ENCODE measurements at regions not wholly inside any gene's neighbourhood (a gene's known extent, or its start where the extent isn't known, plus 50 kb on each side); places are given as distances from the start of the nearest gene placed in this dataset.

- H3K4me3 Mint-ChIP-seq = no peak overlapping the region
- Histone ChIP-seq H3K27ac (ENCODE audit: low read depth in 1 of 2, low read length in 2 of 2) (no peak overlapping the region), H3K4me1 (ENCODE audit: control insufficient read depth in 1 of 2, insufficient read depth in 2 of 2, low read length in 2 of 2) (no peaks in the 10 kb centered on the region), H2AFZ (ENCODE audit: insufficient read depth, low read depth, low read length, poor library complexity, severe bottlenecking) (no peak overlapping the region), H3K9me3 (replicated peaks in 1 of 2; ENCODE audit: control insufficient read depth in 1 of 2, insufficient read depth in 1 of 2, low read length in 2 of 2) (no peaks in the 10 kb centered on the region), H3K79me2 (ENCODE audit: insufficient read depth, low read length) (no peaks in the 10 kb centered on the region), H4K20me1 (ENCODE audit: insufficient read depth, low read length) (no peaks in the 10 kb centered on the region), H3K9ac (ENCODE audit: insufficient read depth, low read length, poor library complexity, severe bottlenecking) (no peak overlapping the region), H3K4me2 (replicated peaks; ENCODE audit: extremely low read depth, low read length, poor library complexity, severe bottlenecking) (no peak overlapping the region), H3K36me3 (replicated peaks in 1 of 2; ENCODE audit: control insufficient read depth in 1 of 2, insufficient read depth in 2 of 2, low read length in 2 of 2) (no peaks in the 10 kb centered on the region), H3K27me3 (ENCODE audit: control insufficient read depth in 2 of 2, insufficient read depth in 2 of 2, low read length in 2 of 2) (no peaks in the 10 kb centered on the region), H3K4me3 (replicated peaks in 1 of 3; ENCODE audit: low read depth in 2 of 3, low read length in 3 of 3) (no peak overlapping the region)
- WGBS (ENCODE audit: insufficient coverage) = no CpG with 5 or more reads among the region's 3 CpGs
- no peak for DNase-seq
- H3K4me1 Mint-ChIP-seq = no peaks in the 10 kb centered on the region
- peaks cover 0 to 2% (median 0%) of the 10 kb centered on the region in 7 donors for H3K9me3 Mint-ChIP-seq
- no peak overlapping the region for H3K27ac Mint-ChIP-seq
- TF ChIP-seq CTCF (IDR thresholded peaks at IDR 0.05) = no peak
- H3K36me3 Mint-ChIP-seq = no peaks in the 10 kb centered on the region
- intact Hi-C loops (cut with micrococcal nuclease) = no loop called here
- H3K27me3 Mint-ChIP-seq (ENCODE audit: low read depth in 3 of 3) = peaks cover 0 to 2% (median 2%) of the 10 kb centered on the region in 3 donors
Observed at GRCh38 chr7:108659261-108659660, 89.6 kb downstream of the DNAJB9 start.

- Mint-ChIP-seq H3K9me3 (peaks cover 0 to 2% (median 0%) of the 10 kb centered on the region in 7 donors), H3K4me1 (no peaks in the 10 kb centered on the region)
Observed at GRCh38 chr7:108659867-108660266, 90.2 kb downstream of the DNAJB9 start.

More at GRCh38 chr7:108659867-108660266, 90.2 kb downstream of the DNAJB9 start:
- H3K9me3 ChIP-seq (replicated peaks in 1 of 2; ENCODE audit: control insufficient read depth in 1 of 2, insufficient read depth in 1 of 2, low read length in 2 of 2) = no peaks in the 10 kb centered on the region
- H3K4me1 ChIP-seq (ENCODE audit: control insufficient read depth in 1 of 2, insufficient read depth in 2 of 2, low read length in 2 of 2) = no peaks in the 10 kb centered on the region
- H3K4me3 ChIP-seq (replicated peaks in 1 of 3; ENCODE audit: low read depth in 2 of 3, low read length in 3 of 3) = no peak overlapping the region
- peaks cover 0 to 2% (median 2%) of the 10 kb centered on the region in 3 donors for H3K27me3 Mint-ChIP-seq (ENCODE audit: low read depth in 3 of 3)
- H3K27ac ChIP-seq (ENCODE audit: low read depth in 1 of 2, low read length in 2 of 2) = no peak overlapping the region
- no peak overlapping the region for H3K4me3 Mint-ChIP-seq
- no peak overlapping the region for H3K9ac ChIP-seq (ENCODE audit: insufficient read depth, low read length, poor library complexity, severe bottlenecking)
- WGBS (ENCODE audit: insufficient coverage) = 60% methylated on average over 1 of the region's 2 CpGs
- no peaks in the 10 kb centered on the region for H4K20me1 ChIP-seq (ENCODE audit: insufficient read depth, low read length)
- no peak for TF ChIP-seq CTCF (IDR thresholded peaks at IDR 0.05)
- H3K27ac Mint-ChIP-seq = no peak overlapping the region
- H3K36me3 ChIP-seq (replicated peaks in 1 of 2; ENCODE audit: control insufficient read depth in 1 of 2, insufficient read depth in 2 of 2, low read length in 2 of 2) = no peaks in the 10 kb centered on the region
- no peak for DNase-seq
- no peaks in the 10 kb centered on the region for H3K36me3 Mint-ChIP-seq
- H3K4me2 ChIP-seq (replicated peaks; ENCODE audit: extremely low read depth, low read length, poor library complexity, severe bottlenecking) = no peak overlapping the region
- H2AFZ ChIP-seq (ENCODE audit: insufficient read depth, low read depth, low read length, poor library complexity, severe bottlenecking) = no peak overlapping the region
- H3K79me2 ChIP-seq (ENCODE audit: insufficient read depth, low read length) = no peaks in the 10 kb centered on the region
- H3K27me3 ChIP-seq (ENCODE audit: control insufficient read depth in 2 of 2, insufficient read depth in 2 of 2, low read length in 2 of 2) = no peaks in the 10 kb centered on the region
- intact Hi-C loops (cut with micrococcal nuclease) = no loop called here
